Fibroblast of villous mesenchyme (primary cell): ENCODE measurements at regions not wholly inside any gene's neighbourhood (a gene's known extent, or its start where the extent isn't known, plus 50 kb on each side); places are given as distances from the start of the nearest gene placed in this dataset.

Experiments used
- DNase-seq: peaks from one replicate; pipeline ENCODE4 v3.0.0-alpha.2; 2010; ENCODE audit warnings: low read depth
- H3K4me3 ChIP-seq: 2 replicates; pipeline ENCODE4 v1.5.1; 2011; ENCODE audit warnings: low read depth, mild to moderate bottlenecking, low read length
- TF ChIP-seq, protein P1 (sequence below): IDR thresholded peaks from 2 replicates; pipeline ENCODE4 v1.5.1; 2012; ENCODE audit warnings: low read depth, mild to moderate bottlenecking, low read length; ENCODE audit not compliant: insufficient read depth

DNA sequence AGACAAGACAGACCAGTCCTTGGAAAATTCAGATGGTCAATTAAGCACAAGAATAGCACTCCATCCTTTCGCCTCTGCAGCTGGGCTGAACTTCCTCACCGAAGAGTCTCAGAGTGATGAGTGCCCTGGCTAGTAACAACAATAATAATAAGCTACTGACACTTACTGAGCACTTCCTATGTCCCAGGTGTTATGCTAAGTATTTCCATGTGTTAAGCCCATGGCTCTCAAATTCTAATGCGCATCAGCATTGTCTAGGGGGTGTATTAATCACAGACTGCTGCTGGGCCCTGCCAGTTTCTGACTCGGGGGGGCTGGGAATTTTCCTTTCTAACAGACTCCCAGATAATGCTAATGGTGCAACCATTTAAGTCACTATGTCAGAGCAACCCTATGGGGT, 118.2 kb upstream of the LRFN2 start:
- TF ChIP-seq, protein P1, sequence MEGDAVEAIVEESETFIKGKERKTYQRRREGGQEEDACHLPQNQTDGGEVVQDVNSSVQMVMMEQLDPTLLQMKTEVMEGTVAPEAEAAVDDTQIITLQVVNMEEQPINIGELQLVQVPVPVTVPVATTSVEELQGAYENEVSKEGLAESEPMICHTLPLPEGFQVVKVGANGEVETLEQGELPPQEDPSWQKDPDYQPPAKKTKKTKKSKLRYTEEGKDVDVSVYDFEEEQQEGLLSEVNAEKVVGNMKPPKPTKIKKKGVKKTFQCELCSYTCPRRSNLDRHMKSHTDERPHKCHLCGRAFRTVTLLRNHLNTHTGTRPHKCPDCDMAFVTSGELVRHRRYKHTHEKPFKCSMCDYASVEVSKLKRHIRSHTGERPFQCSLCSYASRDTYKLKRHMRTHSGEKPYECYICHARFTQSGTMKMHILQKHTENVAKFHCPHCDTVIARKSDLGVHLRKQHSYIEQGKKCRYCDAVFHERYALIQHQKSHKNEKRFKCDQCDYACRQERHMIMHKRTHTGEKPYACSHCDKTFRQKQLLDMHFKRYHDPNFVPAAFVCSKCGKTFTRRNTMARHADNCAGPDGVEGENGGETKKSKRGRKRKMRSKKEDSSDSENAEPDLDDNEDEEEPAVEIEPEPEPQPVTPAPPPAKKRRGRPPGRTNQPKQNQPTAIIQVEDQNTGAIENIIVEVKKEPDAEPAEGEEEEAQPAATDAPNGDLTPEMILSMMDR: no peak
- H3K4me3 ChIP-seq: no peak overlapping the region
- DNase-seq: no peak

DNA sequence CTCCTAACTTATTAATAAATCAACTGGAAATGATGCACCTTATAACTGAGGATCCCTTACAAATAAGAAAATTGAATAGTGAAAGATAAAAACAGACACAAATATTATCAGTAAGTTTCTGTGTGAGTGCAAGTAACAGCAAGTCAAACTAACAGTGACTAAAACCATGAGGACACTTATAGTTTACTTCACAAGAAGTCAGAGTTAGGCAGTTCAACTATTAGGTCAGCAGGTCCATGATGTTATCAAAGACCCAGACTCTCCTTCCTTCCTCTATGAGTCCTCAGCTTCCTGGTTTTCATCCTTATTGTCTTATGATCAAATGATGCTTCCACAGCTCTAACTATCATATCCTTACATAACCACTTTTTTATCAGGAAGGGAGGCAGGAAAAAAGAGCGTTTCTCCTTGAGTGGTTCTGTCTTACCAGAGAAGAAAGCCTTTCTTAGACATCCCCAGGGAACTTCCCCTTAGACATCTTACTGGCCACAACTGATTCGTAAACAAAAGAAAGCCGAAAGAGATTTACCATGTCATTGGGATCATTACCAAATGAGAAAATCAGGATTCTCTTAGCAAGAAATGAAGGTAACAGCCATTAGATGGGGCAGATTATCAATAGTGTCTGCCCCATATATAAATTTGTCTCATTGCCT, 114.3 kb upstream of the LRFN2 start:
- H3K4me3 ChIP-seq: no peak overlapping the region
- no peak for DNase-seq
- TF ChIP-seq, protein P1: no peak

DNA sequence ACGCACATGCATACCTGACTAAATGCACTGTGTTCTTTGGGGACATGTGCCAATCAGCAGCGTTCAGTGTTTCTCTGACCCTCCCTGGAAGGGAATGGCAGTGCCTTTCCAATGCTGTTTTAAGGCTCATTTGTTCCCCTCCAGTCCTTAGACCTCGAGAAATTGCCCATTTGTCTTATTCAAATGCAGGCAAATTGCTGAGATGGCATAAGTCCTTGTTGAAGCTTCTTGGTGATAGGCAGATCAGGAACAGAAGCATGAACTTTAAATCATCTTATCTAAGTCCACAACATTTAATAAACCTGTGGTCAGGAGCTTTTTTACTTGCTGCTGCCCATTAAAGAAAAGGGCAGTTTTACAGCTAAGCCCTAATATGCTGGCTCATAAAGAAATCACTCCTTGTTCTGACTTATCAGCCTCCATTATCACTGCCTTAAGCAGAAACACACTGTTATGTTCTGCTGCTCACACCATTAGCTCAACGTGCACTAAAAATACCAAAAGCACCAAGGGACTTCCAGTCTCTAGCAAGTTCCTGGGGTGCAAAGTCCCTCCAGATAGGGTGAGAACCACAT, 112.9 kb upstream of the LRFN2 start:
- TF ChIP-seq, protein P1: no peak
- no peak for DNase-seq
- H3K4me3 ChIP-seq: no peak overlapping the region

DNA sequence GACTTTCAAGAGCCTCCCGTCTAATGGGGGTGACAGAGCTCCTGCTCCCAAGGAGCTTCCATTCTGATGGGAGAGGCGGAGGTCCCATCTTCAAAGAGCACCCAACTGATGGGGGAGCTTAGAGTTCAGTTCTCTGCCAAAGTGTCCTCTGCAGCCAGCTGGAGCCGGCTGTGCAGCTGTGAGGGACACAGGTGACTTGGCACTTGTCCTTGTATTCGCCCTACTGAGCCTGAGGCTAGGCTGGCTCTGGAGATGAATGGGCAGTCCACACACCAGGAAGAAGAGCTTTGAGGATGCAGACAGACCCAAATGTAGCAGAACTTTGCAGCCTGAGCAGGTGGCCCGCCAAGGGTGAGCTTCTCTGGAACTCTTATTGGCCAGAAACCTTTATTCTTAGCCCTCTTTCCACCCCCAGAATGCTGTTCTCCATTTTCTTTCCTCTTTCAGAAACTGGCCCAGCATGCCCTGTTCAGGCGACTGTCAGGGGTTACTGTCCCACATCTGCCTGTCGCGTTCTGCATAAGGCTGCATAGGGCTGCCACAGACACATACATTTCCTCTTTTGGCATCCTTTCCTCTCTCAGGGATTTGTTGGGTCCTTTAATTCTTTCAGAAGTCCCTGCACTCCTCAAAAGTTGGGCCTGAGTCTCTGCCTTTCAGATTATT, 108.7 kb upstream of the LRFN2 start:
- TF ChIP-seq, protein P1: no peak
- DNase-seq: no peak
- no peak overlapping the region for H3K4me3 ChIP-seq

DNA sequence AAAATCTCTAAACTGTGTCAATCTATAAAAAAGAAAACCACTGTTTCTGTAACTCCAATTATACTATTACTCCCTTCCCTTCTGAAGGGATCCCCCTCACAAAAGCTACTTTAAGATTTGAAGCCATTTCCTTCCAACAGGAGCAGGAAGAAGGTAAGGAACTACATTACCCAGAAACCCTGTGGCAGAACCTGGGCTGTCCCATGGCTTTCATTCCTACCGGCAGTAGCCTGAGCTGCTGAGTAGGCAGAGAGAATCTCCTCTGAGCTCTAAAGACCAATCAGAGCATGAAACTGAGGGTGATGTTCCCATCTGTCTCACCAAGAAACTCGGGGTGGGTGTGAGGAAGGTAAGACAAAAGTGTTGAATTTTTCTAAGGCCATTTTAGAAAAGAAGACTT, 108.0 kb upstream of the LRFN2 start:
- no peak overlapping the region for H3K4me3 ChIP-seq
- no peak for DNase-seq
- TF ChIP-seq, protein P1: no peak

DNA sequence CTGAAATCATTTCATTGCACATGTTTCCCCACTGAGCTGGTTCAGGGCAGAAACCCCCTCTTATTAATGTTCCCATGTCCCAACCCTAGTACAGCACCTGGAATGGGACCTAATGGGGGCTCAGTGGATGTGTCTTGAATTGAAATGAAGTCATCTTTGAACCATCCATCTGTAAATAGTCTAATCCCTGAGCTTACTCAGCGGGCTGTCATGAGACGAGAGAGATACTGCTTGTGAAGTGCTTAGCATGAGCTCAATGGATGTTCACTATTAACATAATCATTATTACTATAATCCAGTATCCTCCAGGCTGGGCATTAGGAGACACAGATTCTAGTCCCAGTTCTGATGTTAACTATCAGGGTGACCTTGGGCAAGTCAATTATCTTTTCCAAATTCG, 106.6 kb upstream of the LRFN2 start:
- no peak overlapping the region for H3K4me3 ChIP-seq
- TF ChIP-seq, protein P1: no peak
- DNase-seq: no peak
